Natural killer cell (primary cell): ENCODE measurements at regions not wholly inside any gene's neighbourhood (a gene's known extent, or its start where the extent isn't known, plus 50 kb on each side); places are given as distances from the start of the nearest gene placed in this dataset.

Experiments
- ATAC-seq, 3 donors: fragments of 150-1000 bp in 2 of 3; fragments of 200-7000 bp in 1 of 3; cut with Tn5 transposase; 1 replicate in 1 of 3; 2 replicates in 2 of 3; pipeline ENCODE4 v1.10.0; 2021; ENCODE audit warnings: mild to moderate bottlenecking in 2 of 3, moderate library complexity in 2 of 3
- DNase-seq, 2 donors: peaks; one replicate each; pipeline versions ENCODE4 v3.0.0 to v3.0.0-alpha.2; 2013 to 2021; ENCODE audit warnings: mixed read lengths in 1 of 2
- H3K27ac ChIP-seq: one replicate; pipeline ENCODE4 v1.5.1; 2013; ENCODE audit warnings: mild to moderate bottlenecking, low read length
- H3K27me3 ChIP-seq: one replicate; pipeline ENCODE4 v1.6.1; 2013; ENCODE audit warnings: low read length; ENCODE audit not compliant: control insufficient read depth, insufficient read depth
- H3K36me3 ChIP-seq: one replicate; pipeline ENCODE4 v1.6.1; 2013; ENCODE audit warnings: low read length; ENCODE audit not compliant: control insufficient read depth, insufficient read depth
- H3K4me1 ChIP-seq: one replicate; pipeline ENCODE4 v1.6.1; 2013; ENCODE audit warnings: low read length; ENCODE audit not compliant: control insufficient read depth, insufficient read depth
- H3K4me3 ChIP-seq: one replicate; pipeline ENCODE4 v1.5.1; 2013; ENCODE audit warnings: low read length
- H3K9me3 ChIP-seq: one replicate; pipeline ENCODE4 v1.6.1; 2013; ENCODE audit warnings: low read length; ENCODE audit not compliant: control insufficient read depth, insufficient read depth
- H3K27ac Mint-ChIP-seq, 2 donors: one replicate each; pipeline ENCODE4 v1.8.0; 2022; ENCODE audit warnings: mild to moderate bottlenecking in 2 of 2, mixed read lengths in 2 of 2, moderate library complexity in 1 of 2
- H3K27me3 Mint-ChIP-seq, 2 donors: one replicate each; pipeline ENCODE4 v1.8.0; 2022; ENCODE audit warnings: low read depth in 2 of 2, mixed read lengths in 2 of 2
- H3K36me3 Mint-ChIP-seq: one replicate; pipeline ENCODE4 v1.8.0; 2022; ENCODE audit warnings: mixed read lengths
- H3K4me1 Mint-ChIP-seq, 2 donors: one replicate each; pipeline ENCODE4 v1.8.0; 2022; ENCODE audit warnings: mixed read lengths in 2 of 2
- H3K4me3 Mint-ChIP-seq: one replicate; pipeline ENCODE4 v1.8.0; 2022; ENCODE audit warnings: mild to moderate bottlenecking, moderate library complexity, mixed read lengths
- H3K9me3 Mint-ChIP-seq, 2 donors: one replicate each; pipeline ENCODE4 v1.8.0; 2022; ENCODE audit warnings: mixed read lengths in 2 of 2
- WGBS: methylation state at CpG from one replicate; pipeline ENCODE4 v1.1.7; 2013; ENCODE audit warnings: missing lambda C conversion rate; ENCODE audit not compliant: insufficient coverage; 5-methylcytosine and 5-hydroxymethylcytosine counted together
- intact Hi-C: fragments of 100-400 bp; cut with micrococcal nuclease; formaldehyde crosslinking; loops from one replicate; pipeline ENCODE4 v1.14.2; 2022
- TF ChIP-seq, protein P1 (sequence below): fragments of 200-600 bp; IDR thresholded peaks from one replicate; pipeline ENCODE4 v1.8.0; 2022; ENCODE audit warnings: antibody characterized with exemption

DNA sequence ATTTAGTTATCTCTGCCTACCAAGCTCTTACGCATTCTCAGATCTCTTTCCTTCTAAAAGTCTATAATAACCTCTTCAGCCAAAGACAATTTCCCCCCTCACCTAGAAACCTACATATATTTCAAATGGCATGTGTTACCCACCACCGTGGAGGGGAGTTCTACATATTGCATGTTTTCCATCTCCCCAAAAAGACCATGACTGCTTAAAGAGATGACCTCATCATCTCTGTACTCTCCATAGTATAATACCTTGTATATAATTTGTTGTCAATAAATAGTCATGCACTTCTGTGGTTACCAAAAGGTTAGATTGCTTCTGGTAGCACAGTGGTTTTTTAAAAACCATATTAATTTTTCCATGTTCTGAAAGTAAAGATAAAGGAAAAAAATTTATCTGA, 148.4 kb downstream of the TBX18 start:
- Mint-ChIP-seq H3K27me3 (no peaks in the 10 kb centered on the region), H3K4me3 (no peak overlapping the region), H3K27ac (no peak overlapping the region), H3K9me3 (peaks cover 8 to 15% of the 10 kb centered on the region in 2 donors), H3K36me3 (no peaks in the 10 kb centered on the region), H3K4me1 (no peaks in the 10 kb centered on the region)
- Histone ChIP-seq H3K9me3 (no peaks in the 10 kb centered on the region), H3K27ac (no peak overlapping the region), H3K36me3 (no peaks in the 10 kb centered on the region), H3K27me3 (no peaks in the 10 kb centered on the region), H3K4me3 (no peak overlapping the region), H3K4me1 (no peaks in the 10 kb centered on the region)
- no peak for DNase-seq
- TF ChIP-seq, protein P1, sequence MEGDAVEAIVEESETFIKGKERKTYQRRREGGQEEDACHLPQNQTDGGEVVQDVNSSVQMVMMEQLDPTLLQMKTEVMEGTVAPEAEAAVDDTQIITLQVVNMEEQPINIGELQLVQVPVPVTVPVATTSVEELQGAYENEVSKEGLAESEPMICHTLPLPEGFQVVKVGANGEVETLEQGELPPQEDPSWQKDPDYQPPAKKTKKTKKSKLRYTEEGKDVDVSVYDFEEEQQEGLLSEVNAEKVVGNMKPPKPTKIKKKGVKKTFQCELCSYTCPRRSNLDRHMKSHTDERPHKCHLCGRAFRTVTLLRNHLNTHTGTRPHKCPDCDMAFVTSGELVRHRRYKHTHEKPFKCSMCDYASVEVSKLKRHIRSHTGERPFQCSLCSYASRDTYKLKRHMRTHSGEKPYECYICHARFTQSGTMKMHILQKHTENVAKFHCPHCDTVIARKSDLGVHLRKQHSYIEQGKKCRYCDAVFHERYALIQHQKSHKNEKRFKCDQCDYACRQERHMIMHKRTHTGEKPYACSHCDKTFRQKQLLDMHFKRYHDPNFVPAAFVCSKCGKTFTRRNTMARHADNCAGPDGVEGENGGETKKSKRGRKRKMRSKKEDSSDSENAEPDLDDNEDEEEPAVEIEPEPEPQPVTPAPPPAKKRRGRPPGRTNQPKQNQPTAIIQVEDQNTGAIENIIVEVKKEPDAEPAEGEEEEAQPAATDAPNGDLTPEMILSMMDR = no peak
- 83% methylated on average over 2 of the region's 2 CpGs for WGBS
- intact Hi-C loops = no loop called here
- ATAC-seq = no peak

DNA sequence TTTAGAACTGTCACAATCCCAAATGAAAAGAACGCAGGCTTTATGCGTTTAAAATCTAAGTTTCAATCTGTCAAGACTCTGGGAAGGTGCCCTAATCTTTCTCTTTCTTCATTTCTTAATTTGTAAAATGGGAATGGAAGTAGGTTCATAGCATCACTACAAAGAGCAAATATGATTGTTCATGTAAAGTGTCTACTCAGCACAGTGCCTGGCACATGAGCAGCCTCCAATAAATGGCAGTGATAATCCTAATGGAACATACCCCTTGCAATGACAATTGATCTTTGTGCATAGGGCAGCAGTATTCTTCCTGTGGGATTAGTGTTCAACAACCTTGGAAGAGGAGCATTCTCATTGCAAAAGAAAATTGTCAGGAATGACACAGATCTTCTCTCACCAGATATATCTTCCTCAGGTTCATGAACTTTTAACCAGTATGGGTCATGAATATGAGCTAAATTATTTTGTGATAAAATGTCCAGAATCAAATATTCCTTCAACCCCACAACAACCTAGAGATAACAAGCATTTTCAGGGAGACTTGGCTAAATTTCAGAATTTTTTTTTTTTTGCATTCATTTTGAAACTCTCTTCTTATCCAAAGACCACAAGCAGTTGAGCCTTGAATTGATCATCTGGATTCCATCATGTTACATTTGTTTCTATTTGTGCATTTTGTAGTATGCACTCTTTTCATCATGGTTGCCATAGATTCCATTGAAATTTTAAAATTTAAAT, 149.1 kb downstream of the TBX18 start:
- DNase-seq (no peak), ATAC-seq (no peak)
- Mint-ChIP-seq H3K27ac (no peak overlapping the region), H3K9me3 (peaks cover 6 to 13% of the 10 kb centered on the region in 2 donors), H3K27me3 (no peaks in the 10 kb centered on the region), H3K36me3 (no peaks in the 10 kb centered on the region), H3K4me3 (no peak overlapping the region), H3K4me1 (no peaks in the 10 kb centered on the region)
- 100% methylated on average over 1 of the region's 2 CpGs for WGBS
- Histone ChIP-seq H3K9me3 (no peaks in the 10 kb centered on the region), H3K4me3 (no peak overlapping the region), H3K4me1 (no peaks in the 10 kb centered on the region), H3K27me3 (no peaks in the 10 kb centered on the region), H3K36me3 (no peaks in the 10 kb centered on the region), H3K27ac (no peak overlapping the region)
- intact Hi-C loops = no loop called here
- TF ChIP-seq, protein P1 = no peak

DNA sequence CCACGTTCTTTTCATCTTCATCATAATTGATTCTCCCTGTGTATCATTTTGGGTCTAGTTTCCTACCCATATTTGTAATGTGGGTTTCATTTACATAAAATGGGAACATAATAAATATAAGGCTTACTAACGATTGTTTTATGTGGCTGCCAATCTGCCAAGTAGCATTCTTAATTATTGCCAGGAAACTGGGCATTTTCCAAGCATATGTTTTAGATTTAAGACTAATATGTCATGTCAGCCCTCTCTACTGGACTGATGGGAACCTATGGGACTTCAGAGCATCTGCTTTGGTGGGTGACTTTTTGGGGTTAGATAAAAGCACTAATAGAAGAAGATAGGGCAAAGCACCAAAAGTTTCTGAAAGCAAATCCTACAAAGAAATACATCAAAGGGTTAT, 157.5 kb downstream of the TBX18 start:
- Histone ChIP-seq H3K4me1 (no peaks in the 10 kb centered on the region), H3K36me3 (no peaks in the 10 kb centered on the region), H3K27ac (no peak overlapping the region), H3K9me3 (no peaks in the 10 kb centered on the region), H3K4me3 (no peak overlapping the region), H3K27me3 (no peaks in the 10 kb centered on the region)
- Mint-ChIP-seq H3K4me3 (no peak overlapping the region), H3K27ac (no peak overlapping the region), H3K36me3 (no peaks in the 10 kb centered on the region), H3K27me3 (no peaks in the 10 kb centered on the region), H3K4me1 (no peaks in the 10 kb centered on the region), H3K9me3 (peaks cover 0 to 2% of the 10 kb centered on the region in 2 donors)
- DNase-seq (no peak), ATAC-seq (no peak)
- WGBS = no CpG with 5 or more reads among the region's 2 CpGs
- TF ChIP-seq, protein P1 = no peak
- intact Hi-C loops = no loop called here

DNA sequence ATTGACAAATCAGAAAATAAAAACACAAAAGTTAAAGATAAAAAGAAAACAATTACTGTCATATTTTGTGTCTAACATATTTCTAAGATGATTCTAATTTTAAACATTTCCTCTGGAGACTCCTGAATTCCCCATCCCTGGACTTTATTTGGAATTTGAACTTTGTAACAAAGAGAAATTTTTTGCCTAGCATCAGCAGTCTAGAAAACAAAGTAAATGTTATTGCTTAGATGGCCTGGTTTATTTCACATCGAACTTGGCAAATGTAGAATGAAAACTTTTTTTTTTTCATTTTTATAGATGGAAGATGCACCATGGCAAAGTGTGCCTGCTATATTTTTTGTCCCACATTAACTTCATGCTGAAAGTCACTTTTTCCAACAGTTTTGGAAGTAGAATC, 159.1 kb downstream of the TBX18 start:
- Histone ChIP-seq H3K4me3 (no peak overlapping the region), H3K4me1 (no peaks in the 10 kb centered on the region), H3K27me3 (no peaks in the 10 kb centered on the region), H3K36me3 (no peaks in the 10 kb centered on the region), H3K9me3 (no peaks in the 10 kb centered on the region), H3K27ac (no peak overlapping the region)
- TF ChIP-seq, protein P1 = no peak
- H3K4me1 Mint-ChIP-seq = no peaks in the 10 kb centered on the region
- intact Hi-C loops = no loop called here
- no peak overlapping the region for H3K4me3 Mint-ChIP-seq
- ATAC-seq (no peak), DNase-seq (no peak)
- 100% methylated on average over 1 of the region's 1 CpG for WGBS
- no peaks in the 10 kb centered on the region for H3K27me3 Mint-ChIP-seq
- H3K27ac Mint-ChIP-seq = no peak overlapping the region
- peaks cover 2 to 3% of the 10 kb centered on the region in 2 donors for H3K9me3 Mint-ChIP-seq
- H3K36me3 Mint-ChIP-seq = no peaks in the 10 kb centered on the region
